Daoy (cell line): ENCODE measurements at regions not wholly inside any gene's neighbourhood (a gene's known extent, or its start where the extent isn't known, plus 50 kb on each side); places are given as distances from the start of the nearest gene placed in this dataset.

Experiments
- DNase-seq: peaks from one replicate; pipeline ENCODE4 v3.0.0-alpha.2; 2015; ENCODE audit warnings: low read depth

DNA sequence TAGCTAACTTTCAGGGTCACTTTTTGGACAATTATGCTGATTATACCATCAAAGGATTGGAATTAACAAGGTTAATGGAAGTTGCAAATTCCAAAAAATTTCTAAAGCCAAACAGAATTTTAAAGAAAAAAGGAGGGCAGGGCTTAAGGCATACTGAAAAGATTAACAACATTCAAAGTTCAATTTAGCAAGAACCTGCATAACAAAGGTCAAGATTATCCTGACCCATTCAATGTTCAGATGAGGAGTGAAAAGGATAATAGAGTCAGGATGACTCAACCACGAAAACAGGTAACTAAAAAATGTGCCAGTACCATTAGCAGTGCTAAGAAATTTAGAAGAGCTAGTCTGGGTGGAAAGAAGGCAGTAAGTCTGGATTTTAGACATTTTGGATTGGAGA is 139.8 kb upstream of the HNMT start:
- DNase-seq = no peak

GRCh38 chr2:137826373-137827372 is 137.6 kb upstream of the HNMT start:
- no peak for DNase-seq

DNA sequence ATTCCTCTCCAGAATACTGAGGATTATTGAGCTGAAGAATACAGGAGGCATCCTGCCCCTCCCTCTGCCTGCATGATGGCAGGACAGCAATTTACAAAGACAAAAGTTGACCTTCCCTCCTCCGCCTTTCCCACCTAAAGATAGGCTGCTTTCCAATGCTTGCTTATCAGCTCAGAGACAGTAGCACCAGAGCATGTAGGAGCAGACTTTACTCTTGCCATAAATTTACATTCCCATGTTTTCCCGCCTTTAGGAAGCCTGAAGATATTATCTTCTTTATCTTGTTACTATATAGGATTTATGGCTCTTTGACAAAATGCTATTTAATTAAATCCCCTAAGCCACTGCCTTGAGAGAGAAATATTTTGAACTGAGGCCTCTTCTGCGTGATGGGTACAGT is 135.6 kb upstream of the HNMT start:
- no peak for DNase-seq

- no peak for DNase-seq
These were observed 135.0 kb upstream of the HNMT start for GRCh38 chr2:137829251-137829650.

DNA sequence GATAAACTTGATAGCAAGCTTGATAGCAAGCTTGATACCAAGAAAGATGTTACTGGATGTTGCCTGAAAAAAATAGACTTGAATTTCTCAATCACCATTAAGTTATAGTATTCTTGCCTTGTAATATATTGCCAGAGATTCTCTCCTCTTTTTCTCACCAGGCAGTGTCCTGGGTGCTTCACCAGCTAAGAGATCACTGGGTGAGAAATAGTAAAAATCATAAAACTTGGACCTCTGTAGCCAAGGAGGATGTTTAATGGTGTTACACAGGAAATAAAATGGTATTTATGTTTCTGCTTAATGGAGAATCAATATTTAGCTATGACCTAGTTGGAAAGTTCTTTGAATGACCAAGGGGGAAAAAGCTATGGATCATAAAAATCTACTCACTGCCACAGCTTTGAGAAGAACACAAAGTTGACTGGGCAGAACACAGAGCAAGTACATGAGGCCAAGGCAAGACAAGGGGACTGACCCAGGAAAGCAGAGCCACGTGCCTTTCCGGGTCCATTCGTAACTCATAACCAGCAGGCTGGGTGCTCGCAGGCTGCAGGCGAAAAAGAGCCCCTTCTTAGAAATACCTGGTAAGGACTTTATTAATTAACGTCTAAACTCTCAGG is 129.4 kb upstream of the HNMT start:
- DNase-seq = no peak

GRCh38 chr2:137836671-137837070 is 127.6 kb upstream of the HNMT start:
- DNase-seq = no peak

- no peak for DNase-seq
These were observed 126.4 kb upstream of the HNMT start for GRCh38 chr2:137837830-137838229.

DNA sequence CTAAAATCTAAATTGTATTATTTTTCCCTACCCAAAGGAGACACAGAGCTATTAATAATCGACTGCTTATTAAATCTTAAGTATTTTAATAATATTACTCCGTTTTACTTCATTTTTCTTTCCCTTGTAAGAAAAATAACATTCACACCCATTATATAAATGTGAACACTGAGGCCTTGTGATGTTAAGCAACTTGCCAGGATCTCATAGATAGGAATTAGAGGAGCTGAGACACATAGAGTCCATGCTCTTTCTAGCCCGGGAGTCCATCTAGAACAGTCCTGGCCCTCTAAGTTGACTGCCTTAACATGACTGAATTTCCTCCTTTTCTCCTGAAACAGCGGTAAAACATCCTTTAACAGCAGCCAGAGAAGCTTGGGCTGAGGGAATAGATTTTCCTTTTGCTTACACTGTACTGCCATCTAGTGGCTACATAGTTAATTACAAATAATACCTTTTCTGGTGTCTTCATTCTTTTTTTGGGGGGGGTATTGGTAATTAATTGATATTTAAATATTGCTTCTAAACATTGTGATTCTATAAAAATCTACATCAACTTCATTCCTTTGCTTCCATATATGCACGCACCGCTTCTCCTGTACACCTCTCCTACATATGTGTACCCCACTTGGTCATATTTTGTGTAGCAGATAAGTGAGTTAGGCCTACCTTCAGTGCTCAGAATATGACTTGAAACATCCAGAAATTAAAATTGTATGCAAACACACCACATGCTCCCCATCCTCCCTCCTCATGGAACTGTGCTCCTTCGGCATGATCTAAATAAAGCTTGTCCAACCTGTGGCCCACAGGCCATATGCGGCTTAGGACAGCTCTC is 125.8 kb upstream of the HNMT start:
- DNase-seq = peak; percentile 5

- no peak for DNase-seq
These were observed 121.8 kb upstream of the HNMT start for GRCh38 chr2:137842430-137842829.

DNA sequence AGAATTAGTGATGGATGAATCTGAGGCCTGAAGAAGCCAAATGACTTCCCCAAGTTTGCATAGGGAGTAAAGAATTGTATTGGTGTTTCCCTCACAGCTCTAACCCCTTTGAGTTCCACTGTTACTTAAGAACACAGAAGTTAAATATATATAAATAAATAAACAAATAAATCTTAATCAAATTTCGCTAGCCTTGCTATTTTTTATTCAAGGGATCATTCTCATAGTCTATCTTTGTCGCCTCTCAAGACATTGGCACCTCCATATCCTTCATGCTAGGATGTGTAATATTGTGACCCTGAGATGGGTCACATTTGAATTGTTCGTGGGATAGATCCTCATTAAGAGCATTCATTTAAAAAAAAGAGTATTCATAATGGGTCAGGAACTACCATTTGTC is 121.3 kb upstream of the HNMT start:
- no peak for DNase-seq

- no peak for DNase-seq
These were observed 118.9 kb upstream of the HNMT start for GRCh38 chr2:137845422-137845821.

GRCh38 chr2:137846993-137847392 is 117.3 kb upstream of the HNMT start:
- DNase-seq = no peak

DNA sequence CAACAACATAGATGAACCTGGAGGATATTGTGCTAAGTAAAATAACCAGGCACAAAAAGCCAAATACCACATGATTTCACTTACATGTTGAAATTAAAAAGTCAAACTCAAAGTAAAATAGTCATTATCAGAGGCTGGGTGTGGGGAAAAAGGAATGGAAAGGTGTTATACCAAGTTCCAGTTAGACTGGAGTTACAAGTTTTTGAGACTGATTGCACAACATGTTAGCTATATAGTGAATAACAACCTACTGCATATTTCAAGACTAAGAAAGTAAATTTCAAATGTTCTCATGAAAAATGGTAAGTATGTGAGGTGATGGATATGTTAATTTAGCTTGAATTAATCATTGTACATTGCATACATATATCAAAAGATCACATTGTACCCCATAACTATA is 116.8 kb upstream of the HNMT start:
- DNase-seq = no peak

DNA sequence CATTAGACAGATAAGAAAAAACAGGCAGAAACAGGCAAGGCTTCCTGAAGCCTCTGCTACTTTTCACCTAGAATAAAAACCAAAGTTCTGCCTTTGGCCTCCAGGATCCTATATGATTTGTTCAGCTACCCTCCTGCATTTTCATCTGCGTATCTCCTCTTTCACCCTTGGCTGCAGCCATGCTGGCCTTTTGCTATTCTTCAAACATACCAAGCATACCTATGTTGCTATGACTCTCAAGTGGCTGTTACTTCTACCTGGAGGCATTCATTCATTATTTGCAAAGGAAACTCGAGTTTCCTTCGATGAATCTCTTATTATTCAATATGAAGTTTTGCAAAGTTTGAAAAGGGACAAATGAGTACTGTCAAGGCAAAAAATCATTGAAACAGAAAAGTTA is 106.4 kb upstream of the HNMT start:
- DNase-seq = no peak

DNA sequence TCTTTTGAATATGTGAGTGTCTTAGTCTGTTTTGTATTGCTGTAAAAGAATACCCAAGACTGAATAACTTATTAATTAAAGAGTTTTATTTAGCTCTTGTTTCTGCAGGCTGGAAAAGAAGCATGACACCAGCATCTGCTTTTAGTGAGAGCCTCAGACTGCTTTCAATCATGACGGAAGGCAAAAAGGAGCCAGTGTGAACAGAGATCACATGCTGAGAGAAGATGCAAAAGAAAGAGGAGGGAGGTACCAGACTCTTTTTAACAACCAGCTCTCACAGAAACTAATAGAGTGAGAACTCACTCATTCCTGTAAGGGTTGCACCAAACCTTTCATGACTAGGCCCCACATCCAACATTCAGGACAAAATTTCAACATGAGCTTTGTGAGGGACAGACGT is 101.6 kb upstream of the HNMT start:
- no peak for DNase-seq

GRCh38 chr2:137865954-137866540 is 98.2 kb upstream of the HNMT start:
- peak; percentile 22 for DNase-seq

DNA sequence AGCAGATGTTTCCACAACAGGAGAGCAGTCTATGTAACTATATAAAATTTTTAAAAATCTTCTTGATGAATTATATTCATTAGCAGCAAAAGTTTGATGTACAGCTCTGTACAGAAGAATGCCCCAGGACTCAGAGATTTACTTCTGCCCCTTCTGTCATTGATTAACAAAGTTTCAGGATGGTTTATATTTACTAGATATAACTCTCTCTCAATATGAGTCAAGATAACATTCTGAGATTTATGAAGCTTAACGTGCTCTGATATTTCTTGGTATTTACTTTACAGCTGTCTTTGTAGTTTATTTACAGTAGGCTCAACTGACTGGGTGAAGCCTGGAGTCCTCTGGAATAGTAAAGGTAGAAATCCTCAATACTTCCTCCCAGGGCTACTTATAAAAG is 93.6 kb upstream of the HNMT start:
- DNase-seq = no peak

DNA sequence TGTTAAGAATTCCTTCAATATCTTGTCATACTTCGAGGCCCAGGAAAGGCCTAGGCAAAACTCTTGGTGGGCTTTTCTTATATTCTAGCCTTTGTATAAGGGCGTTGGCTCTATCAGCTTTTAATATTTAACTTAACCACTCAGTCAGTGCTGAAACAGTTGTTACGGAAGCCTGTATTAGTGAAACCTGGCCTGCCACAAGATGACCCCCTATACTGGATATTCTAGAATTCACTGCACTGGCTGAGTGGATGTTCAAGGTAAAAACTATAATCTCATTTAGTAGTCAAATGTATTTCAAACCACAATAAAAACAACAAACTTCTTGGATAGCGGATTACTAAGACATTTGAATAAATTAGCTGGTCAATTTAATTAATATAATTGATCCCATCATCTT is 91.7 kb upstream of the HNMT start:
- DNase-seq = no peak

DNA sequence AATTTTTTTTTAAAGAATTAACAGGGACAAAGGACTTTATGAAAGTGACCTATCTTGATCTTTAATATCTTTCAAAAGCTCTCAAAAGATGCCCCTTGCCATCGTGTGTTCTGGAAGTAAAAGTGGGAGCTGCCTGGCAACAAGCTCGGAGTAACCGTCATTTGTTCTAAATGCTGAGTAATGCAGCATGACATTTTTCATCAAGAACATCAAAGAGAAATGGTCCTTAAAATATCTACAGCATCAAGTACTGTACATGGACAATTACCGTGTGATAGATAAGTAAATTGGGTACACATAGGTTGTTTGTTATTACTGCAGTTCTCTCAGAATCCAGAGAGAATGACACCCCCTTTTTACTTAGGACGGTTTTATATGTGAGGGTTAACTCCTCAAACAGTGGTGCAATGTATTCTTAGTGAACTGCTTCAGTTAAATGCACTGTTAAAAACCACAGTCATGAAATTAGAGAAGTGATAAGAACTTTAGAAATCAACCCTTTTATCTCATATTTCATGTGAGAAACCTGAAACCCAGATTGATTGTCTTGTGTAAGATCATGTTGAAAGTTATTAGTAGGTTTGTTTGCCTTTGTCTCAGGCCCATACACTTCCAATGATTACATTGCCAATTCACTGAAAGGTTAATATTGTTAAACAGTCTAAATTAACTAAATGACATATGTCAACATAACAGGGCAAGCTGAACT is 90.6 kb upstream of the HNMT start:
- DNase-seq = no peak

GRCh38 chr2:137879121-137879520 is 85.2 kb upstream of the HNMT start:
- no peak for DNase-seq

DNA sequence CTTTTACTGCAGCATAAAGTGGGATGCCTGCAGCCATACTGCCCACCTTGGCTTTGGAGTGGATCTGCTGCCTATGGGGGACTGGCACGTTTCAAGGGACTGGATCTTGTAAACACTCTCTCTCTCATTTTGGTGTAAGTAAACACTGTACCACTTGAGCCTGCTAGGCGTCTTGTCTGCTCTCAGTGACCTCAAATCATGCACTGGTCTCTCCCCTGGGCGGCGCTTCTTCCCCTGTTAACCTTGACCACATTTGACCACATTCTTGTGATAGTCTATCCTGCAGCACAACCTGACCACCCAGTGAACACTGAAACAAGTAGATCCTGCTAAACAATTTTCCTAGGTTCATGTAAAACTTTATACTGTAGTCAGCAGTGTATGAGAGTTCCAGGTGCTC is 82.6 kb upstream of the HNMT start:
- DNase-seq = no peak
